Breast epithelium (tissue), 4 donors: ENCODE measurements at regions not wholly inside any gene's neighbourhood (a gene's known extent, or its start where the extent isn't known, plus 50 kb on each side); places are given as distances from the start of the nearest gene placed in this dataset.

Experiments
- DNase-seq, 2 donors: peaks; one replicate each; pipeline ENCODE4 v3.0.0-alpha.2; 2019; ENCODE audit warnings: low spot score in 2 of 2
- H3K27ac ChIP-seq, 2 donors: fragments of 200-600 bp; sonication (generic) in 1 of 2; one replicate each; pipeline ENCODE4 v1.5.1; 2016 to 2019; ENCODE audit warnings: mild to moderate bottlenecking in 1 of 2
- H3K27me3 ChIP-seq, 2 donors: fragments of 200-600 bp; sonication (generic) in 1 of 2; one replicate each; pipeline versions ENCODE4 v1.5.1 to v1.6.0; 2017 to 2019; ENCODE audit warnings: control low read depth in 1 of 2, mild to moderate bottlenecking in 1 of 2
- H3K36me3 ChIP-seq: fragments of 200-600 bp; one replicate; pipeline ENCODE4 v1.5.1; 2019
- H3K4me1 ChIP-seq, 2 donors: fragments of 200-600 bp; sonication (generic); one replicate each; pipeline ENCODE4 v1.5.1; 2016 to 2019; ENCODE audit warnings: control low read depth in 1 of 2
- H3K4me3 ChIP-seq, 3 donors: fragments of 200-600 bp; sonication (generic); 1 replicate in 2 of 3; 2 replicates in 1 of 3; pipeline ENCODE4 v1.5.1; 2016 to 2019; ENCODE audit warnings: mild to moderate bottlenecking in 3 of 3, moderate library complexity in 2 of 3
- H3K9me3 ChIP-seq, 2 donors: fragments of 200-600 bp; sonication (generic) in 1 of 2; one replicate each; pipeline ENCODE4 v1.5.1; 2016 to 2019; ENCODE audit warnings: control low read depth in 1 of 2
- POLR2A ChIP-seq: fragments of 450-650 bp; IDR thresholded peaks from one replicate; pipeline ENCODE4 v1.6.1; 2016; ENCODE audit warnings: antibody characterized with exemption, mild to moderate bottlenecking, moderate library complexity
- POLR2AphosphoS5 ChIP-seq, 3 donors: sonication (generic); formaldehyde crosslinking; IDR thresholded peaks; one replicate each; pipeline ENCODE4 v1.6.1; 2017; ENCODE audit warnings: antibody characterized with exemption in 3 of 3
- intact Hi-C: fragments of 100-400 bp; cut with DNase I; formaldehyde crosslinking; loops from one replicate; pipeline ENCODE4 v1.15.1; 2023; ENCODE audit warnings: low total_unique reads
- TF ChIP-seq, protein P1 (sequence below), 3 donors: fragments of 450-650 bp; IDR thresholded peaks; one replicate each; pipeline ENCODE4 v1.5.1; 2016 to 2017; ENCODE audit warnings: antibody characterized with exemption in 3 of 3, mild to moderate bottlenecking in 3 of 3, moderate library complexity in 3 of 3

DNA sequence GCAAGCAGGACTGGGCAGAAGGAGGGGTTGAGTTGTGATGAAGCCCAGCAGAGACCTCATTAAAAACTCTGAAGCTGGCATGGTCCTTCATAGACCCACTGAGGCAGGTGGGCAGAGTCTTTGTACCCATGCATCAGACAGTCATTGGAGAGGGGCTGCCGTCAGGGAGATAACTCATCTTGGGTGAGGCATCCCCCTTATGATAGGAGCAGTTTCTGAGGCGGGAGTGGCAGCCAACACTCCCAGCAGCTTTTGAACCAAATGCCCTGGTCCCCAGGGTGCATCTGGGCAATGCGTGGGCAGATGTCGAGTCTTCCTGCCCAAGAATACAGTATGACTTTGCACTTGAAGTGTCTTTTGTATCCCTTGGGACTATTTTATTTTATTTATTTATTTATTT lies 68.1 kb downstream of the HTR5A start:
- peaks cover 0 to 3% of the 10 kb centered on the region in 2 donors for H3K9me3 ChIP-seq
- intact Hi-C loops = no loop called here
- no peak for DNase-seq
- H3K4me1 ChIP-seq = no peaks in the 10 kb centered on the region
- peaks cover 0 to 27% of the 10 kb centered on the region in 2 donors for H3K27me3 ChIP-seq
- no peak overlapping the region for H3K27ac ChIP-seq
- no peak overlapping the region for H3K4me3 ChIP-seq
- no peaks in the 10 kb centered on the region for H3K36me3 ChIP-seq
- no peak for TF ChIP-seq POLR2AphosphoS5 (IDR thresholded peaks at IDR 0.05)
- TF ChIP-seq, protein P1, sequence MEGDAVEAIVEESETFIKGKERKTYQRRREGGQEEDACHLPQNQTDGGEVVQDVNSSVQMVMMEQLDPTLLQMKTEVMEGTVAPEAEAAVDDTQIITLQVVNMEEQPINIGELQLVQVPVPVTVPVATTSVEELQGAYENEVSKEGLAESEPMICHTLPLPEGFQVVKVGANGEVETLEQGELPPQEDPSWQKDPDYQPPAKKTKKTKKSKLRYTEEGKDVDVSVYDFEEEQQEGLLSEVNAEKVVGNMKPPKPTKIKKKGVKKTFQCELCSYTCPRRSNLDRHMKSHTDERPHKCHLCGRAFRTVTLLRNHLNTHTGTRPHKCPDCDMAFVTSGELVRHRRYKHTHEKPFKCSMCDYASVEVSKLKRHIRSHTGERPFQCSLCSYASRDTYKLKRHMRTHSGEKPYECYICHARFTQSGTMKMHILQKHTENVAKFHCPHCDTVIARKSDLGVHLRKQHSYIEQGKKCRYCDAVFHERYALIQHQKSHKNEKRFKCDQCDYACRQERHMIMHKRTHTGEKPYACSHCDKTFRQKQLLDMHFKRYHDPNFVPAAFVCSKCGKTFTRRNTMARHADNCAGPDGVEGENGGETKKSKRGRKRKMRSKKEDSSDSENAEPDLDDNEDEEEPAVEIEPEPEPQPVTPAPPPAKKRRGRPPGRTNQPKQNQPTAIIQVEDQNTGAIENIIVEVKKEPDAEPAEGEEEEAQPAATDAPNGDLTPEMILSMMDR (IDR thresholded peaks at IDR 0.05) = no peak
- no peak for TF ChIP-seq POLR2A

DNA sequence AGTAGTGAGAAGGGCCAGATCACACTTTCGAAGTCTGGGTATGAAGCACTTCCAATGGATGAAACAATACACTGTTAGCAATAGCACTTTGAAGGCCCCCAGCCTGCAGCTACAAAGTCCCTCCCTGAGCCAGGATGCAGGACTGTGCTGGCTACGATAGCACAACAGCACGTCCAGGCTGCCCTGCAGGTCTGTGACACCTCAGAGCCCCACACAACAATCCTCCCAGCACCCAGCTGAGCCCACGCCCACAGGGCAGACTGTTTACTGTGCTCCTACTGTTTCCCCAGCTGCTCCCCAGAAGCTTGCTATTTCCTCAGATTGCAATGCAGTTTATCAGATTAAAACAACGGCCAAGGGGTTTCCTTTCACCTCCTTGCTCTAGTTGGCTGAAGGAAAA lies 71.4 kb downstream of the HTR5A start:
- Histone ChIP-seq H3K4me3 (no peak overlapping the region), H3K9me3 (peaks cover 0 to 3% of the 10 kb centered on the region in 2 donors), H3K4me1 (no peaks in the 10 kb centered on the region), H3K36me3 (no peaks in the 10 kb centered on the region), H3K27ac (no peak overlapping the region), H3K27me3 (peaks cover 0 to 34% of the 10 kb centered on the region in 2 donors)
- intact Hi-C loops = no loop called here
- TF ChIP-seq, protein P1 (IDR thresholded peaks at IDR 0.05) = no peak
- TF ChIP-seq POLR2A (no peak), POLR2AphosphoS5 (IDR thresholded peaks at IDR 0.05) (no peak)
- no peak for DNase-seq

DNA sequence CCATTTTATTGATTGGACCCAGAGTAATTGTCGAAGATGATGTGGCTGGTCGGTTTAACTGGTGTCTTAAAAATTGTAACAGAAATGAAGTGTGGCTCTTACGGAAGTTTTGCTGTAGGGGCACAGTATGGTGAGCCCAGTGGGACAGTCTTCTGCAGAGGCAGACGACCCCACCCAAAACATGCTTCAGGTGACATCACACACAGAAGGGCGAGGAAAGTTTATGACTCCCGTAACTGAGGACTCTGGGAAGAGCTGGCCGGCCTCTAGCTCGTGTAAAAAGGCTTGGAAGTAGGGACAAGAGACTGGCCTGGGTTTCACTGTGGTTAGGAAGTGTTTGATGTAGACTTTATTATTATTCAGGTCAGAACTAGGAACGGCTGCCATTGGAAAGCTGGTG lies 73.3 kb downstream of the HTR5A start:
- Histone ChIP-seq H3K4me1 (no peaks in the 10 kb centered on the region), H3K27me3 (peaks cover 0 to 34% of the 10 kb centered on the region in 2 donors), H3K9me3 (no peaks in the 10 kb centered on the region), H3K27ac (no peak overlapping the region), H3K4me3 (no peak overlapping the region), H3K36me3 (no peaks in the 10 kb centered on the region)
- DNase-seq = no peak
- TF ChIP-seq POLR2A = no peak
- TF ChIP-seq, protein P1 (IDR thresholded peaks at IDR 0.05) = no peak
- no peak for TF ChIP-seq POLR2AphosphoS5 (IDR thresholded peaks at IDR 0.05)
- intact Hi-C loops = no loop called here

DNA sequence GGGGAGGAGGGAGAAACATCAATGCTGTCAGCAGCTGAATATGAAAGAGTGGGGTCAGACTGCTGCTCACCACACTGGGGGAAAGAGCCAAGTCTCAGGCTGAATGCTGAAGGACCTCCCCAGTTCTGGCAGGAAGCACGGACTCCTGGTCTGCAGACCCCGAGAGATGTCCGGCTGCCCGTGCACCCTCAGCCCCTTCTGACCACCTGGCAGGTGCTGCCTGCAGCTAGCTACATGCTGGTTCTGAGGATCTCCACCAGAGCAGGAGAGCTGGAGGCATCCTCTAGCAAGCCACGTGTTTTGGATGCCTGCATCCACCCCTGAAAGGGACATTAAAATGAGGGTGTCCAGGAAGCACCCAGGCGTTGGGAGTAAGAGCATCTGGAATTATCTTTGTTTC lies 74.2 kb downstream of the HTR5A start:
- DNase-seq = no peak
- Histone ChIP-seq H3K27ac (no peak overlapping the region), H3K9me3 (no peaks in the 10 kb centered on the region), H3K4me1 (no peaks in the 10 kb centered on the region), H3K36me3 (no peaks in the 10 kb centered on the region), H3K4me3 (no peak overlapping the region), H3K27me3 (peaks cover 0 to 32% of the 10 kb centered on the region in 2 donors)
- no peak for TF ChIP-seq POLR2AphosphoS5 (IDR thresholded peaks at IDR 0.05)
- TF ChIP-seq, protein P1 (IDR thresholded peaks at IDR 0.05) = no peak
- TF ChIP-seq POLR2A = no peak
- intact Hi-C loops = no loop called here

DNA sequence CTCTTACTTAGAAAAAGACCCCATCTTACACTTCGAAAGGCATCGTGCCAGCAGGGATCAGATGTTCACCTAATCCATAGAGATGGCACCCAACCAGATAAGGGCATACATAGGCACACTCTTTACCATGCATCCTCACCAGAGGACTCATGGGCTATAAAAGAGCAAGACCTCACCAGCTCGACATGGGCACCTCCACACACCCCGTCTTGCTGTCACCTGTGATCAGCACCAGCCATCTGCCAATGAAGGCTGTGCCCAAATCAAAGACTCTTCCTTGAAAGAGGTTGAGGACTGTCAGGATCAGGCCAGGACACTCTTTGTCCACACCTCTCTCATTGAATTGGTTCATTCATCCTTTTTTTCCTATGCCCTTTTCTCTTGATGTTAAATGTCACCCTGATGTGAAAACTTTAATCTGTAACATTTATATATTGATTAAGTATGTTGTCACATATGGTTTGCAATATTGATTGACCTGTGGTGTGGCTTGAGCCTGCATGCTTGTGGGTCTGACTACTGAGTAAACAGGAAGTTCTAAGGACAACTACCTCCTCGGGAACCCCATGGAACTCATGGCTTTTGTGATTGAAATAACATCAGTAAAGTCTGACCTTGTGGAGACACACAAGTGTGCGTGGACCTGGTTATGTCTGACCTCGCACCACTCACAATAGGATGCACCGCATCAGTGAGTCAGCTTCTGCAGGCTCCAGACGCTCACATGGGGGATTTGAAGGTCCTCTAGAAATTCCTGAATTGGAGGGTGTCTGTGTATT lies 75.5 kb downstream of the HTR5A start:
- DNase-seq = no peak
- Histone ChIP-seq H3K4me1 (no peaks in the 10 kb centered on the region), H3K36me3 (no peaks in the 10 kb centered on the region), H3K9me3 (no peaks in the 10 kb centered on the region), H3K27ac (no peak overlapping the region), H3K27me3 (peaks cover 0 to 29% of the 10 kb centered on the region in 2 donors), H3K4me3 (no peak overlapping the region)
- intact Hi-C loops = no loop called here
- TF ChIP-seq, protein P1 (IDR thresholded peaks at IDR 0.05) = no peak
- TF ChIP-seq POLR2A = no peak
- TF ChIP-seq POLR2AphosphoS5 (IDR thresholded peaks at IDR 0.05) = no peak
